ENCODE measurements at regions not wholly inside any gene's neighbourhood (a gene's known extent, or its start where the extent isn't known, plus 50 kb on each side); places are given as distances from the start of the nearest gene placed in this dataset.

GRCh38 chr21:33985117-33986050, 69.8 kb upstream of the ATP5PO start:
- no peak for TF ChIP-seq CTCF (IDR thresholded peaks at IDR 0.05; ENCODE audit: poor library complexity)
- TF ChIP-seq EZH2phosphoT487 (IDR thresholded peaks at IDR 0.05; ENCODE audit: low read depth, severe bottlenecking, unreplicated experiment): no peak
